Activated T-cell treated with anti-CD3 and anti-CD28 coated beads for 4 hours (primary cell): ENCODE measurements at regions not wholly inside any gene's neighbourhood (a gene's known extent, or its start where the extent isn't known, plus 50 kb on each side); places are given as distances from the start of the nearest gene placed in this dataset.
"Not testable (repeated sequence)": the region's sequence is repeated elsewhere in the genome, so short reads cannot be mapped to it uniquely, and the experiment has no call there.

Source experiments
- DNase-seq: peaks from one replicate; pipeline ENCODE4 v3.0.0-alpha.2; 2020

GRCh38 chr3:26422415-26422814 lies 200.2 kb upstream of the LRRC3B start:
- no peak for DNase-seq

- DNase-seq: no peak
Observed at GRCh38 chr3:26425076-26425475, 197.5 kb upstream of the LRRC3B start.

GRCh38 chr3:26428992-26429391 lies 193.6 kb upstream of the LRRC3B start:
- DNase-seq: no peak

GRCh38 chr3:26437678-26438077 lies 184.9 kb upstream of the LRRC3B start:
- DNase-seq: no peak

- no peak for DNase-seq
Observed at GRCh38 chr3:26438325-26438940, 184.1 kb upstream of the LRRC3B start.

GRCh38 chr3:26438981-26439884 lies 183.3 kb upstream of the LRRC3B start:
- DNase-seq: no peak

GRCh38 chr3:26449996-26450395 lies 172.6 kb upstream of the LRRC3B start:
- DNase-seq: no peak

- no peak for DNase-seq
Observed at GRCh38 chr3:26452363-26452762, 170.2 kb upstream of the LRRC3B start.

GRCh38 chr3:26460985-26461384 lies 161.6 kb upstream of the LRRC3B start:
- no peak for DNase-seq

GRCh38 chr3:26472345-26472744 lies 150.2 kb upstream of the LRRC3B start:
- no peak for DNase-seq

- no peak for DNase-seq
Observed at GRCh38 chr3:26474706-26475105, 147.9 kb upstream of the LRRC3B start.

- DNase-seq: no peak
Observed at GRCh38 chr3:26480377-26480776, 142.2 kb upstream of the LRRC3B start.

- DNase-seq: no peak
Observed at GRCh38 chr3:26484140-26484539, 138.4 kb upstream of the LRRC3B start.

GRCh38 chr3:26498271-26498670 lies 124.3 kb upstream of the LRRC3B start:
- no peak for DNase-seq

GRCh38 chr3:26505399-26505798 lies 117.2 kb upstream of the LRRC3B start:
- DNase-seq: no peak

GRCh38 chr3:26514445-26515029 lies 108.0 kb upstream of the LRRC3B start:
- DNase-seq: not testable (repeated sequence)

GRCh38 chr3:26515351-26515750 lies 107.2 kb upstream of the LRRC3B start:
- DNase-seq: no peak

GRCh38 chr3:26521261-26521660 lies 101.3 kb upstream of the LRRC3B start:
- DNase-seq: no peak

GRCh38 chr3:26522919-26523318 lies 99.7 kb upstream of the LRRC3B start:
- DNase-seq: no peak

- DNase-seq: no peak
Observed at GRCh38 chr3:26525013-26525412, 97.6 kb upstream of the LRRC3B start.

GRCh38 chr3:26535151-26535550 lies 87.4 kb upstream of the LRRC3B start:
- no peak for DNase-seq

- DNase-seq: no peak
Observed at GRCh38 chr3:26536955-26537354, 85.6 kb upstream of the LRRC3B start.

GRCh38 chr3:26550413-26550812 lies 72.2 kb upstream of the LRRC3B start:
- no peak for DNase-seq

- no peak for DNase-seq
Observed at GRCh38 chr3:26556637-26557036, 65.9 kb upstream of the LRRC3B start.
